Epithelial cell of proximal tubule (primary cell): ENCODE measurements at regions not wholly inside any gene's neighbourhood (a gene's known extent, or its start where the extent isn't known, plus 50 kb on each side); places are given as distances from the start of the nearest gene placed in this dataset.

ENCODE experiments used
- DNase-seq: peaks from one replicate; pipeline ENCODE4 v3.0.0-alpha.2; 2011; ENCODE audit warnings: low read depth
- H3K4me3 ChIP-seq: 2 replicates; pipeline ENCODE4 v1.5.1; 2011; ENCODE audit warnings: low read depth, mild to moderate bottlenecking, low read length
- CTCF ChIP-seq: conservative IDR thresholded peaks from 2 replicates; pipeline ENCODE4 v1.5.1; 2012; ENCODE audit warnings: low read depth, mild to moderate bottlenecking, low read length

DNA sequence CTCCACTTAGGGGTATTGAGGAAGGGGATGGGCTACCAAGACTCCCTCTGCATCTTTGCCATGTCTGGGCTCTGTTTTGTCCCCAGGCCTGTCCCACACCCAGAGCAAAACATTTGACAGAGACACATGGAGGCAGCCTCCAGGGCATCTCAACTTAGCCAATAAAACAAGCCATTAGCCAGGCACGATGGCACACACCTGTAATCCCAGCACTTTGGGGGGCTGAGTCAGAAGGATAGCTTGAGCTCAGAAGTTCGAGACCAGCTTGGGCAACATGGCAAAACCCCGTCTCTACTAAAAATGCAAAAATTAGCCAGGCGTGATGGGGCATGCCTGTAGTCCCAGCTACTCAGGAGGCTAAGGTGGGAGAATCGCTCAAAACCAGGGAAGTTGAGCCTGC, 120.3 kb upstream of the IPO9 start:
- DNase-seq, result no peak
- no peak overlapping the region for H3K4me3 ChIP-seq
- no peak for TF ChIP-seq CTCF

GRCh38 chr1:201709564-201710295, 119.2 kb upstream of the IPO9 start:
- peak; percentile 70 for TF ChIP-seq CTCF
- no peak overlapping the region for H3K4me3 ChIP-seq
- no peak for DNase-seq

GRCh38 chr1:201710632-201711597, 118.0 kb upstream of the IPO9 start:
- TF ChIP-seq CTCF, result no peak
- H3K4me3 ChIP-seq, result no peak overlapping the region
- no peak for DNase-seq

DNA sequence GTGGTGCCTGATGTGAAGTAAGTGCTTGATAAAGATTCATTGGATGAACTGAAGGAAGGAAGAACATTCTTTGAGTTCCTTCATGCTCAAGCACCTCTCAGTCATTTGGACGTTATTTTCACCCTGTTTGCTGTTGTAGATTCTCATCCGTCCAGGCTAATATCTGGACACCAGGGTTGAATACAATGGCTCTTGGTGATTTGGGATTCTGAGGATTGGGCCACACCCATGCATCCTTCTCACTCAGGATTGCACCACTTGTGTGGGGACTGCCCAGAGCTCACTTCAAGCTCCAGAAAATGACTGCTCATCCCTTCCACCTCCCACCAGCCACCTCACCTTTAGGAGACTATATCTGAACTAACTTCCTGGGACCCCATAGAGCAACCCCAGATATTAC, 117.1 kb upstream of the IPO9 start:
- TF ChIP-seq CTCF, result no peak

GRCh38 chr1:201712387-201713085, 116.4 kb upstream of the IPO9 start:
- no peak for DNase-seq
- H3K4me3 ChIP-seq, result no peak overlapping the region
- no peak for TF ChIP-seq CTCF

More for the DNA sequence above, 117.1 kb upstream of the IPO9 start:
- DNase-seq, result no peak
- no peak overlapping the region for H3K4me3 ChIP-seq

DNA sequence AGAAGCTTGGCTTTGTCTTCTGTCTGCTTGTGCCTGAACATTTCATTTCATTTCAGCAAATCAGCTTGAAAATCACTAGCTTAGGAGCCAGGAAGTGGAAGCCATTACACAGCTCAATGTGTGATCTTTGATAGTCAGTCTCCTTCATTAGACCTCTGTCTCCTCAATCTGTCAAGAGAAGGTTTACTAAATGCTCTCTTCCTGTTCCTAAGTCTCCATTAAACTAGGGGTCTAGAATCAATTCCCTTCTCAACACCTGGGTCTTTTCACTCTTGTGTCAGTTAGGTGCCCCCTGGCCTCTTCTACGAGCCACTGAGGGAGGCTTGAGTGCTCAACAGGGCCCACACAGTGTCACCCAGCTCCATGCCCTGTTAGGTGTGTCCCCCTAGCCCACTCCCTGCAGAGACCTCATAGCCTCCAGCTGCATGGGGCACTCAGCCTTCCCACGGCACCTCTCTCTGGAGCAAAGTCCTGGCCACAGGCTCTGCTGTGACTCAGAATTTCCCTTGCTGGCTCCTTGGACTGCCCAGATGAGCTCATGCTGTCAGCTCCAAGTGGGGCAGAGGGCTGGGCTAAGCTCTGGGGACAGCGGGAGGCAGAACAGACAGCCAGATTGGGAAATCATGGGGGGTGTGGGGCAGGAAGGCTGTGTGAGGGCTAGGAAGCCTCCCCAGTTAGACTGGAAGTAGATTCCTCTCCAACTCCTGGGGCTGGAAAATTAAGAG, 115.7 kb upstream of the IPO9 start:
- H3K4me3 ChIP-seq, result no peak overlapping the region
- TF ChIP-seq CTCF, result no peak
- DNase-seq, result peak; percentile 93
